PC-3 (cell line): ENCODE measurements at regions not wholly inside any gene's neighbourhood (a gene's known extent, or its start where the extent isn't known, plus 50 kb on each side); places are given as distances from the start of the nearest gene placed in this dataset.

Experiments
- ATAC-seq: fragments of 200-7000 bp; cut with Tn5 transposase; 2 replicates; pipeline ENCODE4 v1.9.1; 2020; ENCODE audit warnings: mild to moderate bottlenecking, moderate library complexity
- BruUV-seq: library from RNA; stranded (reverse); fragments of 400-500 nt; replicated peaks from 2 replicates; lab custom pipeline; 2021; lab: Mats Ljungman, UMichigan
- CTCF ChIA-PET: fragments of 300-600 bp; sonication (Branson Sonifier 250); formaldehyde crosslinking; loops from one replicate; lab custom pipeline; 2022; ENCODE audit warnings: antibody characterized with exemption; lab: Charles Lee
- POLR2A ChIA-PET: fragments of 300-600 bp; sonication (Branson Sonifier 250); formaldehyde crosslinking; loops from one replicate; lab custom pipeline; 2022; ENCODE audit warnings: antibody characterized with exemption; ENCODE audit not compliant: unreplicated experiment; lab: Charles Lee
- DNase-seq: peaks from one replicate; pipeline ENCODE4 v3.0.0-alpha.2; 2015
- H2AFZ ChIP-seq: fragments of 300-600 bp; sonication (generic); 2 replicates; pipeline ENCODE4 v1.6.0; 2016; ENCODE audit warnings: antibody characterized with exemption, low read length
- H3F3A ChIP-seq: fragments of 300-600 bp; sonication (generic); one replicate; pipeline ENCODE4 v1.6.0; 2017; ENCODE audit warnings: antibody characterized with exemption, low read length, control low read depth, mild to moderate bottlenecking; ENCODE audit not compliant: unreplicated experiment
- H3K27ac ChIP-seq: fragments of 300-600 bp; sonication (generic); 2 replicates; pipeline ENCODE4 v1.5.1; 2016; ENCODE audit warnings: mild to moderate bottlenecking, low read length
- H3K27me3 ChIP-seq: fragments of 300-600 bp; sonication (generic); 2 replicates; pipeline ENCODE4 v1.6.1; 2016; ENCODE audit warnings: low read length, mixed read lengths
- H3K36me3 ChIP-seq: fragments of 300-600 bp; sonication (generic); 2 replicates; pipeline ENCODE4 v1.6.1; 2016; ENCODE audit warnings: low read depth, mixed run types, low read length, mixed read lengths
- H3K4me1 ChIP-seq: fragments of 300-600 bp; sonication (generic); 2 replicates; pipeline ENCODE4 v1.5.1; 2016; ENCODE audit warnings: low read length; ENCODE audit not compliant: insufficient read depth
- H3K4me2 ChIP-seq: fragments of 300-600 bp; sonication (generic); 2 replicates; pipeline ENCODE4 v1.6.0; 2016; ENCODE audit warnings: low read length
- H3K4me3 ChIP-seq: fragments of 300-600 bp; sonication (generic); 2 replicates; pipeline ENCODE4 v1.5.1; 2016; ENCODE audit warnings: mild to moderate bottlenecking, low read length, mixed read lengths
- H3K79me2 ChIP-seq: fragments of 300-600 bp; sonication (generic); 2 replicates; pipeline ENCODE4 v1.6.1; 2017; ENCODE audit warnings: low read length, mixed read lengths
- H3K9ac ChIP-seq: fragments of 300-600 bp; sonication (generic); 2 replicates; pipeline ENCODE4 v1.6.0; 2016; ENCODE audit warnings: mild to moderate bottlenecking, low read length
- H3K9me2 ChIP-seq: fragments of 300-600 bp; sonication (generic); replicated peaks from 2 replicates; pipeline ENCODE4 v1.6.1; 2016; ENCODE audit warnings: mixed run types, low read length, mixed read lengths
- H3K9me3 ChIP-seq: fragments of 300-600 bp; sonication (generic); 2 replicates; pipeline ENCODE4 v1.6.1; 2016; ENCODE audit warnings: low read length, mixed read lengths
- H4K20me1 ChIP-seq: fragments of 300-600 bp; sonication (generic); 2 replicates; pipeline ENCODE4 v1.6.1; 2016; ENCODE audit warnings: low read length, mixed read lengths
- CTCF ChIP-seq: fragments of 300-600 bp; sonication (generic); conservative IDR thresholded peaks from 2 replicates; pipeline ENCODE4 v1.5.1; 2017; ENCODE audit warnings: antibody characterized with exemption, low read depth, mild to moderate bottlenecking, low read length
- EZH2 ChIP-seq: fragments of 300-600 bp; sonication (generic); IDR thresholded peaks from one replicate; pipeline ENCODE4 v1.6.1; 2017; ENCODE audit warnings: antibody characterized with exemption, mild to moderate bottlenecking, low read length; ENCODE audit not compliant: unreplicated experiment
- EZH2phosphoT487 ChIP-seq: fragments of 300-600 bp; sonication (generic); IDR thresholded peaks from 2 replicates; pipeline ENCODE4 v1.6.1; 2018; ENCODE audit warnings: mild to moderate bottlenecking, antibody characterized with exemption, low read length, borderline replicate concordance
- intact Hi-C: fragments of 100-400 bp; cut with micrococcal nuclease; formaldehyde crosslinking; loops from 2 replicates; pipeline ENCODE4 v1.9.0; 2023

- CTCF ChIA-PET: no interaction called here
- H3K9me3 ChIP-seq: no peaks in the 10 kb centered on the region
These were observed 255.5 kb upstream of the SETBP1 start for GRCh38 chr18:44425161-44425560.

GRCh38 chr18:44437603-44438002 is 243.1 kb upstream of the SETBP1 start:
- BruUV-seq: no TSS peak
- TF ChIP-seq CTCF (no peak), EZH2phosphoT487 (no peak), EZH2 (no peak)
- no peak overlapping the region for H2AFZ ChIP-seq
- H4K20me1 ChIP-seq: no peaks in the 10 kb centered on the region
- H3F3A ChIP-seq: no peaks in the 10 kb centered on the region
- intact Hi-C loops: no loop called here
- no peak overlapping the region for H3K27ac ChIP-seq
- H3K4me2 ChIP-seq: no peak overlapping the region
- H3K36me3 ChIP-seq: no peaks in the 10 kb centered on the region
- no peak for DNase-seq
- no peak overlapping the region for H3K9ac ChIP-seq
- H3K4me3 ChIP-seq: no peak overlapping the region
- CTCF ChIA-PET: no interaction called here
- H3K4me1 ChIP-seq: no peaks in the 10 kb centered on the region
- H3K79me2 ChIP-seq: no peaks in the 10 kb centered on the region
- no peak for ATAC-seq
- no peaks in the 10 kb centered on the region for H3K27me3 ChIP-seq
- no peaks in the 10 kb centered on the region for H3K9me3 ChIP-seq
- POLR2A ChIA-PET: no interaction called here
- H3K9me2 ChIP-seq: no peaks in the 10 kb centered on the region

More at GRCh38 chr18:44425161-44425560, 255.5 kb upstream of the SETBP1 start:
- H3K36me3 ChIP-seq: no peaks in the 10 kb centered on the region
- no peak overlapping the region for H3K4me2 ChIP-seq
- no peaks in the 10 kb centered on the region for H3K9me2 ChIP-seq
- H3K4me1 ChIP-seq: no peaks in the 10 kb centered on the region
- no peaks in the 10 kb centered on the region for H3K79me2 ChIP-seq
- no peak for TF ChIP-seq EZH2
- TF ChIP-seq EZH2phosphoT487: no peak
- no peak overlapping the region for H2AFZ ChIP-seq
- H3K4me3 ChIP-seq: no peak overlapping the region
- POLR2A ChIA-PET: no interaction called here
- no peaks in the 10 kb centered on the region for H3K27me3 ChIP-seq
- BruUV-seq: no TSS peak
- H4K20me1 ChIP-seq: no peaks in the 10 kb centered on the region
- no peak for DNase-seq
- H3K27ac ChIP-seq: no peak overlapping the region
- ATAC-seq: no peak
- H3F3A ChIP-seq: no peaks in the 10 kb centered on the region
- intact Hi-C loops: no loop called here
- H3K9ac ChIP-seq: no peak overlapping the region

- DNase-seq: no peak
- Histone ChIP-seq H2AFZ (no peak overlapping the region), H3K36me3 (no peaks in the 10 kb centered on the region), H3F3A (no peaks in the 10 kb centered on the region), H3K79me2 (no peaks in the 10 kb centered on the region), H3K27ac (no peak overlapping the region), H3K27me3 (no peaks in the 10 kb centered on the region), H3K9me2 (no peaks in the 10 kb centered on the region), H3K4me1 (no peaks in the 10 kb centered on the region), H3K9ac (no peak overlapping the region), H3K4me2 (no peak overlapping the region), H3K9me3 (no peaks in the 10 kb centered on the region), H3K4me3 (no peak overlapping the region), H4K20me1 (no peaks in the 10 kb centered on the region)
- CTCF ChIA-PET: no interaction called here
- BruUV-seq: no TSS peak
- POLR2A ChIA-PET: no interaction called here
- no peak for ATAC-seq
- intact Hi-C loops: no loop called here
- TF ChIP-seq CTCF (no peak), EZH2 (no peak), EZH2phosphoT487 (no peak)
These were observed 230.5 kb upstream of the SETBP1 start for GRCh38 chr18:44450226-44450625.
